Endothelial cell of umbilical vein (primary cell): ENCODE measurements at regions not wholly inside any gene's neighbourhood (a gene's known extent, or its start where the extent isn't known, plus 50 kb on each side); places are given as distances from the start of the nearest gene placed in this dataset.

ENCODE experiments used
- CTCF ChIP-seq, 2 donors: IDR thresholded peaks; 1 replicate in 1 of 2; 2 replicates in 1 of 2; pipeline ENCODE4 v1.5.1; 2011; ENCODE audit warnings: low read length in 2 of 2, mild to moderate bottlenecking in 2 of 2, moderate library complexity in 2 of 2, control low read depth in 1 of 2, inconsistent platforms in 1 of 2, low read depth in 1 of 2; ENCODE audit not compliant: insufficient read depth in 1 of 2; ENCODE audit errors: extremely low read depth in 1 of 2
- EZH2 ChIP-seq: IDR thresholded peaks from 2 replicates; pipeline ENCODE4 v1.6.1; 2012; ENCODE audit warnings: borderline replicate concordance, low read depth, mild to moderate bottlenecking, moderate library complexity, low read length, inconsistent platforms; ENCODE audit not compliant: severe bottlenecking
- JUN ChIP-seq: IDR thresholded peaks from 2 replicates; pipeline ENCODE4 v1.6.1; 2011; ENCODE audit warnings: borderline replicate concordance, low read depth; ENCODE audit not compliant: insufficient read length, insufficient read depth
- POLR2A ChIP-seq: IDR thresholded peaks from 2 replicates; pipeline ENCODE4 v1.6.1; 2012; ENCODE audit warnings: low read depth, mild to moderate bottlenecking, control low read depth, low read length
- POLR2AphosphoS5 ChIP-seq: IDR thresholded peaks from 2 replicates; pipeline ENCODE4 v1.6.1; 2012; ENCODE audit warnings: low read depth, mild to moderate bottlenecking, control low read depth, low read length, moderate library complexity; ENCODE audit not compliant: insufficient read depth

DNA sequence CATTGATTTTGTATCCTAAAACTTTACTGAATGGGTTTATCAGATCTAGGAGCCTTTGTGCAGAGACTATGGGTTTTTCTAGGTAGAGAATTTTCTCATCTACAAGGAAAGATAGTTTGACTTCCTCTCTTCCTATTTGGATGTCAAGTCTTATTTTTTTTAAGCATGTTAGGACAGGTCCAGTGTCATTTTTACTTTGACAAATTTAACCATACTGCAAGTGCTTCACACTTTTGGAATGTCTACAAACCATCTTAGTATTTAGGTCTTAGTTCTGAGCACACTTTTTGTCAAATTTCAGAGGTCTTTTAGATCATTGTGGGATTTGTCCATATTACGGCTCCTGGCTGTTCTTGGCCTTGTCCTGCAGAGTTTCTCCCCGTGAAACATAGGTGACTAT is 715.2 kb upstream of the RAG2 start:
- TF ChIP-seq CTCF (IDR thresholded peaks at IDR 0.05; ENCODE audit: extremely low read depth in 1 of 2, insufficient read depth in 1 of 2, low read depth in 1 of 2, low read length in 2 of 2) = no peak
- no peak for TF ChIP-seq POLR2AphosphoS5
- TF ChIP-seq POLR2A = no peak
- no peak for TF ChIP-seq JUN
- TF ChIP-seq EZH2 = no peak
